ENCODE measurements at regions not wholly inside any gene's neighbourhood (a gene's known extent, or its start where the extent isn't known, plus 50 kb on each side); places are given as distances from the start of the nearest gene placed in this dataset.
"Not testable (repeated sequence)": the region's sequence is repeated elsewhere in the genome, so short reads cannot be mapped to it uniquely, and the experiment has no call there.

- DNase-seq (ENCODE audit: low spot score), result no peak
These were observed 1299.2 kb upstream of the ATXN8OS start for GRCh38 chr13:68808456-68808855.

- DNase-seq (ENCODE audit: low spot score), result no peak
These were observed 1301.5 kb upstream of the ATXN8OS start for GRCh38 chr13:68806125-68806524.

GRCh38 chr13:68784275-68784674 lies 1323.4 kb upstream of the ATXN8OS start:
- no peak for DNase-seq (ENCODE audit: low spot score)

GRCh38 chr13:68759617-68760016 lies 1348.0 kb upstream of the ATXN8OS start:
- no peak for DNase-seq (ENCODE audit: low spot score)

GRCh38 chr13:68749796-68750195 lies 1357.8 kb upstream of the ATXN8OS start:
- DNase-seq (ENCODE audit: low spot score), result no peak

- no peak for DNase-seq (ENCODE audit: low spot score)
These were observed 1359.6 kb upstream of the ATXN8OS start for GRCh38 chr13:68748038-68748437.

GRCh38 chr13:68745502-68745901 lies 1362.1 kb upstream of the ATXN8OS start:
- DNase-seq (ENCODE audit: low spot score), result no peak

GRCh38 chr13:68736961-68737360 lies 1370.7 kb upstream of the ATXN8OS start:
- no peak for DNase-seq (ENCODE audit: low spot score)

- no peak for DNase-seq (ENCODE audit: low spot score)
These were observed 1379.8 kb upstream of the ATXN8OS start for GRCh38 chr13:68727798-68728197.

- DNase-seq (ENCODE audit: low spot score), result no peak
These were observed 1380.5 kb upstream of the ATXN8OS start for GRCh38 chr13:68727165-68727564.

GRCh38 chr13:68719815-68720214 lies 1387.8 kb upstream of the ATXN8OS start:
- DNase-seq (ENCODE audit: low spot score), result no peak

GRCh38 chr13:68715651-68716050 lies 1392.0 kb upstream of the ATXN8OS start:
- no peak for DNase-seq (ENCODE audit: low spot score)

- DNase-seq (ENCODE audit: low spot score), result no peak
These were observed 1393.3 kb upstream of the ATXN8OS start for GRCh38 chr13:68714292-68714691.

- DNase-seq (ENCODE audit: low spot score), result no peak
These were observed 1394.2 kb upstream of the ATXN8OS start for GRCh38 chr13:68713394-68713793.

GRCh38 chr13:68708336-68708908 lies 1399.2 kb upstream of the ATXN8OS start:
- DNase-seq (ENCODE audit: low spot score), result no peak

GRCh38 chr13:68706044-68706443 lies 1401.6 kb upstream of the ATXN8OS start:
- DNase-seq (ENCODE audit: low spot score), result not testable (repeated sequence)

- no peak for DNase-seq (ENCODE audit: low spot score)
These were observed 1410.1 kb upstream of the ATXN8OS start for GRCh38 chr13:68697551-68697950.

GRCh38 chr13:68696907-68697306 lies 1410.7 kb upstream of the ATXN8OS start:
- no peak for DNase-seq (ENCODE audit: low spot score)

GRCh38 chr13:68692049-68692448 lies 1415.6 kb upstream of the ATXN8OS start:
- no peak for DNase-seq (ENCODE audit: low spot score)

GRCh38 chr13:68690567-68690966 lies 1417.1 kb upstream of the ATXN8OS start:
- DNase-seq (ENCODE audit: low spot score), result no peak

- DNase-seq (ENCODE audit: low spot score), result no peak
These were observed 1431.0 kb upstream of the ATXN8OS start for GRCh38 chr13:68676513-68677115.

- no peak for DNase-seq (ENCODE audit: low spot score)
These were observed 1432.4 kb upstream of the ATXN8OS start for GRCh38 chr13:68675209-68675608.

- no peak for DNase-seq (ENCODE audit: low spot score)
These were observed 1437.7 kb upstream of the PCDH9 start for GRCh38 chr13:68667863-68668262.

GRCh38 chr13:68666774-68667397 lies 1436.8 kb upstream of the PCDH9 start:
- no peak for DNase-seq (ENCODE audit: low spot score)
